ENCODE measurements at regions not wholly inside any gene's neighbourhood (a gene's known extent, or its start where the extent isn't known, plus 50 kb on each side); places are given as distances from the start of the nearest gene placed in this dataset.

DNA sequence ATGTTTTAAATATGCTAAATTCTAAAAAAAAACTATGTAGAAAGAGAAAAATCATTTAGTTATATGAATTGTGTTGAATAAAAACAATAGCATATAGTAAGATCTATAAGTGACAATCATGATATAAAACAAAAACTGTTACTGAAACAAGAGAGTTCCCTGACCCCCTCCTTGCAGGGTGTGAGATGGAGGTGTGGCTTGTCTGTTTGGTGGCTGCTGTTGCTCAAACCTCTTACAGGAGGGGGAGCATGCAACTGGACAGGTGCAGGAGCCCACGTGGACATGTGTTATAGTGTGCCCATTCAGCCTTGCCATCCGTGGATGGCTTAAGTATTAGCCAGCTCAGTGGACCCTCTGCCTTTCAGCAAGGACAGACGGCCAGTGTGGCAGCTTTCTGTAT, 206.7 kb downstream of the MOXD1 start:
- Histone ChIP-seq H3K36me3 (no peaks in the 10 kb centered on the region), H3K9me3 (no peaks in the 10 kb centered on the region), H3K27ac (no peak overlapping the region), H3K4me1 (replicated peaks) (no peaks in the 10 kb centered on the region), H3K27me3 (replicated peaks; ENCODE audit: insufficient read depth) (no peaks in the 10 kb centered on the region), H3K4me3 (no peak overlapping the region)
- no peak for TF ChIP-seq POLR2A (IDR thresholded peaks at IDR 0.05)
- TF ChIP-seq, protein P1, sequence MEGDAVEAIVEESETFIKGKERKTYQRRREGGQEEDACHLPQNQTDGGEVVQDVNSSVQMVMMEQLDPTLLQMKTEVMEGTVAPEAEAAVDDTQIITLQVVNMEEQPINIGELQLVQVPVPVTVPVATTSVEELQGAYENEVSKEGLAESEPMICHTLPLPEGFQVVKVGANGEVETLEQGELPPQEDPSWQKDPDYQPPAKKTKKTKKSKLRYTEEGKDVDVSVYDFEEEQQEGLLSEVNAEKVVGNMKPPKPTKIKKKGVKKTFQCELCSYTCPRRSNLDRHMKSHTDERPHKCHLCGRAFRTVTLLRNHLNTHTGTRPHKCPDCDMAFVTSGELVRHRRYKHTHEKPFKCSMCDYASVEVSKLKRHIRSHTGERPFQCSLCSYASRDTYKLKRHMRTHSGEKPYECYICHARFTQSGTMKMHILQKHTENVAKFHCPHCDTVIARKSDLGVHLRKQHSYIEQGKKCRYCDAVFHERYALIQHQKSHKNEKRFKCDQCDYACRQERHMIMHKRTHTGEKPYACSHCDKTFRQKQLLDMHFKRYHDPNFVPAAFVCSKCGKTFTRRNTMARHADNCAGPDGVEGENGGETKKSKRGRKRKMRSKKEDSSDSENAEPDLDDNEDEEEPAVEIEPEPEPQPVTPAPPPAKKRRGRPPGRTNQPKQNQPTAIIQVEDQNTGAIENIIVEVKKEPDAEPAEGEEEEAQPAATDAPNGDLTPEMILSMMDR (IDR thresholded peaks at IDR 0.05): no peak
- TF ChIP-seq POLR2AphosphoS5 (IDR thresholded peaks at IDR 0.05): no peak
- no peak for DNase-seq (ENCODE audit: low spot score)
- intact Hi-C loops (cut with DNase I): no loop called here
- WGBS: 93% methylated on average over 3 of the region's 3 CpGs

DNA sequence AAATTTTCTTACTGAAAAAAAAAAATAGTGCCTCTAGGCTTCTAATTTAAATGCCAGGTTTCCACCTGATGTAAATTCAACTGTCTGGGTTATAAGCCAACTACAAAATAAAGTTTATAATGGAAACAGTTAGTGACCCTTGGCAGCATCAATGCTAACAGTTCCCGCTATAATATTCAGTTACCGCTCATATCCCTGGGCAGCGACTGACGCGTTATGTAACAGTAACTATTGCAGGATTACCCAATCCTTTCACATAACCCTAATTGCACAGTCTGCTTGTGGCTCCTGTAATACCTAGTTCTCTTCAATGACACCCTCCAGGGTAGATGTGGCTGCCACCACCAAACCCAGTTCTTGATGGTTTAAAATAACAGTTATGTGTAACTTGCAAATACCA, 208.6 kb downstream of the MOXD1 start:
- no peaks in the 10 kb centered on the region for H3K27me3 ChIP-seq (replicated peaks; ENCODE audit: insufficient read depth)
- intact Hi-C loops (cut with DNase I): no loop called here
- no peak for DNase-seq (ENCODE audit: low spot score)
- H3K9me3 ChIP-seq: no peaks in the 10 kb centered on the region
- H3K4me3 ChIP-seq: no peak overlapping the region
- no peaks in the 10 kb centered on the region for H3K4me1 ChIP-seq (replicated peaks)
- 73% methylated on average over 5 of the region's 5 CpGs for WGBS
- no peak overlapping the region for H3K27ac ChIP-seq
- TF ChIP-seq POLR2A (IDR thresholded peaks at IDR 0.05) (no peak), POLR2AphosphoS5 (IDR thresholded peaks at IDR 0.05) (no peak)
- TF ChIP-seq, protein P1 (IDR thresholded peaks at IDR 0.05): no peak
- no peaks in the 10 kb centered on the region for H3K36me3 ChIP-seq

DNA sequence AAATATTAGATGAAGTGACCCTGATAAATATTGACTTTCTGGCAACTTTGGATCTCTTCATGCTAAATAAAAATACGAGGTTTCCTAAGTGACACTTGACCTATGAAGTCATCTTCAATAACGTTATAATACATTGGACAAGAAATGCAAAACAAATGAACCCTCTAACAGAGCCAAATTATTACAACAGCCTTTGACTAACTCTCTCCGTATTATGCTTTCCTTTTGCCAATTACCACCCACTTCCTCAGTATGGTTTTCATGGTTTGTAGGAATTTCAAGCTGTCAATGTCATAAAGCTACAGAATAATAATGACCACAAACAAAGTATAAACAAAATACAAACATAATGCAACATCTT, 210.5 kb downstream of the MOXD1 start:
- TF ChIP-seq POLR2AphosphoS5 (IDR thresholded peaks at IDR 0.05) (no peak), POLR2A (IDR thresholded peaks at IDR 0.05) (no peak)
- TF ChIP-seq, protein P1 (IDR thresholded peaks at IDR 0.05): no peak
- 50% methylated on average over 3 of the region's 3 CpGs for WGBS
- Histone ChIP-seq H3K9me3 (no peaks in the 10 kb centered on the region), H3K36me3 (no peaks in the 10 kb centered on the region), H3K27ac (no peak overlapping the region), H3K4me1 (replicated peaks) (no peaks in the 10 kb centered on the region), H3K27me3 (replicated peaks; ENCODE audit: insufficient read depth) (no peaks in the 10 kb centered on the region), H3K4me3 (no peak overlapping the region)
- intact Hi-C loops (cut with DNase I): no loop called here
- DNase-seq (ENCODE audit: low spot score): no peak

DNA sequence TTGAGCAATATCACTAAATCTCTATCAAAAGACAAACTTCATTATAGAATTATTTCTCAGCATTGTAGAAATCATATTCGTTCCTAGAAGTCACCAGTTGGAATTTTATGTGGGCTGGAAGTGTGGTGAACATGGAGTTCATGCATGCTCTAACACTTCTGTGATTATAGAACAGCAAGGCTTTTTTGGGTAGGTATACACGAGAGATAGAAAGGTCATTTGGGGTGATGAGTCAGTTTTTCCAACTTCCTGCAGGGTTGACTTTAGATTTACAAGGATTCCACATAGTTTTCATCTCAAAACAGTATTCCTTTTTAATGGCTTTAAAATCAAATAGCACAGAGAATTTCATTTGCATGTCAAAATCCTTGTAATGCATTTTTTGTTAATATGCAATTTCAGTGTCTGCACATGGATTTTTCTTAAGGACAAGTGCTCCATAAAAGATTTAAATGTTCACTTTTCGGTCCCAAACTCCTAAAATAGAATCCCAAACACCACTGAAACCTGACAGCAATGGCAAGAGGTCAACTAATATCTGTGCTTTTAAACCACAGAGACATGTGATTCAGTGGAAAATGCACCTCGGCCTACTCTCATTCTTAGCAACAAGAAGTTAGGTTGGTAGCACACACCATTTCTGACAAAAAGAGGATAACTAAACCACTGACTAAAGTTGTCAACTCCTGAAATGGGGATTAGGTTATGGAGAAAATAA, 211.0 kb downstream of the MOXD1 start:
- DNase-seq (ENCODE audit: low spot score): no peak
- H3K4me1 ChIP-seq (replicated peaks): no peaks in the 10 kb centered on the region
- no peaks in the 10 kb centered on the region for H3K9me3 ChIP-seq
- intact Hi-C loops (cut with DNase I): no loop called here
- no peak overlapping the region for H3K27ac ChIP-seq
- no peaks in the 10 kb centered on the region for H3K27me3 ChIP-seq (replicated peaks; ENCODE audit: insufficient read depth)
- no peaks in the 10 kb centered on the region for H3K36me3 ChIP-seq
- TF ChIP-seq POLR2AphosphoS5 (IDR thresholded peaks at IDR 0.05) (no peak), POLR2A (IDR thresholded peaks at IDR 0.05) (no peak)
- TF ChIP-seq, protein P1 (IDR thresholded peaks at IDR 0.05): no peak
- WGBS: 55% methylated on average over 4 of the region's 4 CpGs
- no peak overlapping the region for H3K4me3 ChIP-seq

DNA sequence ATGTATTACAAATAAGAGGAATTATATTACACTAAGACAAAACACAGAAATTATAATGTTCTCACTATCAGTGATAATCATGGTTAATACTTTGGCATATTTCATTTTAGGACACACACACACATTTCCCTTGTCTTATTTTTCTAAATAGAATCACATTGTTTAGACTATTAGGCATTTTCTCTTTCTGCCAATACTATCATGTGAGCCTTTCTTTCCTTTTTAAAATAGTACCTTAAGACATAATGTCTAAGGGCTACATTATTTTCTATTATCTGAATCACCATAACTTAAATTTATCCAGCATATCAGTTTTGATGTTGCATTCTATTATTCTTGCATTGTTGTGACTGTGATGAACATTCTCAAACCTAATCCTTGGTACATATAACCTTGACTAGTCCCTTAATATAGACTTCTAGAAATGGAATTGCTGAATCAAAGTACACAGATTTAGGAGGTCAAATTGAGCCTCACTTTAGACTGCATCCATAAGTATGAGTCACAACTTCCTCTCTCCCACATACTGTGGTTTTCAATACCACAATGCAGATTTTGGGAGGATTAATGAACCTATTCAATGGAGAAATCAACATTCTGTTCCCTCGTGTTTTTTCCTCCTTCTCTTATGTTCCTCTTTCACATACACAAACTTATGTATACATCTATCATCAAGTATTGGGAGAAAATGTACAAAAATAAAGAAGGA, 212.6 kb downstream of the MOXD1 start:
- H3K36me3 ChIP-seq: no peaks in the 10 kb centered on the region
- intact Hi-C loops (cut with DNase I): no loop called here
- H3K9me3 ChIP-seq: no peaks in the 10 kb centered on the region
- H3K27me3 ChIP-seq (replicated peaks; ENCODE audit: insufficient read depth): no peaks in the 10 kb centered on the region
- no peak overlapping the region for H3K4me3 ChIP-seq
- no peak overlapping the region for H3K27ac ChIP-seq
- H3K4me1 ChIP-seq (replicated peaks): no peaks in the 10 kb centered on the region
- no peak for DNase-seq (ENCODE audit: low spot score)
- 66% methylated on average over 1 of the region's 1 CpG for WGBS
- TF ChIP-seq POLR2AphosphoS5 (IDR thresholded peaks at IDR 0.05) (no peak), POLR2A (IDR thresholded peaks at IDR 0.05) (no peak)
- TF ChIP-seq, protein P1 (IDR thresholded peaks at IDR 0.05): no peak

Measured in prostate gland (tissue), 2 donors.